HCT116 (cell line): ENCODE measurements at regions not wholly inside any gene's neighbourhood (a gene's known extent, or its start where the extent isn't known, plus 50 kb on each side); places are given as distances from the start of the nearest gene placed in this dataset.

Experiments
- ATAC-seq: fragments of 200-7000 bp; cut with Tn5 transposase; 2 replicates; pipeline ENCODE4 v1.9.1; 2020; ENCODE audit warnings: mild to moderate bottlenecking, moderate library complexity
- BruUV-seq: library from RNA; stranded (reverse); fragments of 400-500 nt; replicated peaks from 2 replicates; lab custom pipeline; 2021; lab: Mats Ljungman, UMichigan
- CTCF ChIA-PET: fragments of 300-600 bp; sonication (Branson Sonifier 250); formaldehyde crosslinking; loops from one replicate; lab custom pipeline; 2021; ENCODE audit warnings: antibody characterized with exemption; lab: Charles Lee
- POLR2A ChIA-PET: fragments of 300-600, 350-600 bp; sonication (Branson Sonifier 250); formaldehyde crosslinking; loops from one replicate; lab custom pipeline; 2021; ENCODE audit warnings: antibody characterized with exemption; lab: Charles Lee
- RAD21 ChIA-PET, 2 experiments: fragments of 300-600 bp; sonication (Branson Sonifier 250); formaldehyde crosslinking; loops; one replicate each; lab custom pipeline; 2023; ENCODE audit warnings: low total read pairs in 2 of 2; ENCODE audit not compliant: uncharacterized antibody in 2 of 2, unreplicated experiment in 2 of 2, low non-redundant PET in 1 of 2; lab: Charles Lee
- DNase-seq: peaks from one replicate; pipeline ENCODE4 v3.0.0-alpha.2; 2010; ENCODE audit warnings: low read depth, low spot score
- H2AFZ ChIP-seq: fragments of 200-600 bp; shearing (Covaris generic), sonication (generic); 2 replicates; pipeline ENCODE4 v1.6.1; 2017; ENCODE audit warnings: low read depth, mixed run types, mixed read lengths, antibody characterized with exemption, low read length; ENCODE audit not compliant: poor library complexity, severe bottlenecking
- H3K27ac ChIP-seq: 2 replicates; pipeline ENCODE4 v1.5.1; 2012; ENCODE audit warnings: low read depth, low read length
- H3K27me3 ChIP-seq: fragments of 200-600 bp; sonication (generic); 2 replicates; pipeline ENCODE4 v1.6.1; 2016; ENCODE audit warnings: mixed run types, low read length, mixed read lengths; ENCODE audit not compliant: insufficient read depth
- H3K36me3 ChIP-seq, 2 experiments: fragments of 200-500 bp in 1 of 2; fragments of 200-600 bp in 1 of 2; sonication (Bioruptor generic) in 1 of 2; sonication (generic) in 1 of 2; 2 replicates each; pipeline versions ENCODE4 v1.5.1 to v1.6.1; 2014 to 2016; ENCODE audit warnings: low read length in 2 of 2, inconsistent platforms in 1 of 2, mixed read lengths in 1 of 2, mixed run types in 1 of 2; ENCODE audit not compliant: insufficient read depth in 2 of 2, control insufficient read depth in 1 of 2
- H3K4me1 ChIP-seq, 2 experiments: fragments of 200-600 bp in 1 of 2; sonication (generic) in 1 of 2; 2 replicates each; pipeline versions ENCODE4 v1.5.1 to v1.6.1; 2012 to 2017; ENCODE audit warnings: low read length in 2 of 2, inconsistent platforms in 1 of 2, mild to moderate bottlenecking in 1 of 2, mixed read lengths in 1 of 2, mixed run types in 1 of 2, moderate library complexity in 1 of 2; ENCODE audit not compliant: insufficient read depth in 2 of 2, control insufficient read depth in 1 of 2
- H3K4me2 ChIP-seq: fragments of 200-600 bp; sonication (generic); 2 replicates; pipeline ENCODE4 v1.6.1; 2017; ENCODE audit warnings: mixed run types, low read length, mixed read lengths
- H3K4me3 ChIP-seq, 2 experiments: fragments of 200-600 bp in 1 of 2; sonication (generic) in 1 of 2; replicated peaks in 1 of 2; 2 replicates each; pipeline ENCODE4 v1.5.1; 2011 to 2016; ENCODE audit warnings: low read length in 2 of 2, control low read depth in 1 of 2, low read depth in 1 of 2, mild to moderate bottlenecking in 1 of 2, mixed read lengths in 1 of 2, mixed run types in 1 of 2
- H3K79me2 ChIP-seq: fragments of 200-600 bp; sonication (generic); 2 replicates; pipeline ENCODE4 v1.6.1; 2017; ENCODE audit warnings: mild to moderate bottlenecking, mixed run types, low read length, moderate library complexity, mixed read lengths; ENCODE audit not compliant: insufficient read depth
- H3K9ac ChIP-seq: fragments of 200-600 bp; sonication (generic); 2 replicates; pipeline ENCODE4 v1.6.1; 2016; ENCODE audit warnings: low read length, mixed read lengths
- H3K9me2 ChIP-seq: fragments of 200-600 bp; sonication (generic), shearing (Covaris generic); 2 replicates; pipeline ENCODE4 v1.6.1; 2017; ENCODE audit warnings: mixed run types, mild to moderate bottlenecking, moderate library complexity; ENCODE audit not compliant: insufficient read depth
- H3K9me3 ChIP-seq, 2 experiments: fragments of 200-500 bp in 1 of 2; fragments of 200-600 bp in 1 of 2; sonication (Bioruptor generic) in 1 of 2; sonication (generic) in 1 of 2; 2 replicates each; pipeline ENCODE4 v1.6.1; 2014 to 2017; ENCODE audit warnings: low read length in 2 of 2, mixed read lengths in 2 of 2, inconsistent platforms in 1 of 2, low read depth in 1 of 2, mild to moderate bottlenecking in 1 of 2, mixed run types in 1 of 2, moderate library complexity in 1 of 2; ENCODE audit not compliant: control insufficient read depth in 1 of 2, insufficient read depth in 1 of 2
- H4K20me1 ChIP-seq: fragments of 200-600 bp; sonication (generic), shearing (Covaris generic); 2 replicates; pipeline ENCODE4 v1.6.1; 2017; ENCODE audit warnings: mixed run types, mild to moderate bottlenecking, moderate library complexity; ENCODE audit not compliant: insufficient read depth
- CBX3 ChIP-seq: IDR thresholded peaks from 2 replicates; pipeline ENCODE4 v1.6.1; 2012; ENCODE audit warnings: low read depth
- CEBPB ChIP-seq: IDR thresholded peaks from 2 replicates; pipeline ENCODE4 v1.6.1; 2012; ENCODE audit warnings: low read depth
- ELF1 ChIP-seq: IDR thresholded peaks from 2 replicates; pipeline ENCODE4 v1.6.1; 2012; ENCODE audit warnings: low read depth, borderline replicate concordance
- EZH2phosphoT487 ChIP-seq: fragments of 200-600 bp; IDR thresholded peaks from 2 replicates; pipeline ENCODE4 v1.6.1; 2018; ENCODE audit warnings: antibody characterized with exemption, borderline replicate concordance
- FOSL1 ChIP-seq: IDR thresholded peaks from 2 replicates; pipeline ENCODE4 v1.6.1; 2012; ENCODE audit warnings: low read depth
- POLR2AphosphoS5 ChIP-seq: IDR thresholded peaks from 2 replicates; pipeline ENCODE4 v1.6.1; 2011; ENCODE audit warnings: mild to moderate bottlenecking, low read depth, low read length, moderate library complexity
- RAD21 ChIP-seq: IDR thresholded peaks from 2 replicates; pipeline ENCODE4 v1.6.1; 2012; ENCODE audit warnings: low read depth, mild to moderate bottlenecking
- SIN3A ChIP-seq: IDR thresholded peaks from 2 replicates; pipeline ENCODE4 v1.6.1; 2012; ENCODE audit warnings: low read depth
- SRF ChIP-seq: IDR thresholded peaks from 2 replicates; pipeline ENCODE4 v1.6.1; 2012; ENCODE audit warnings: low read depth
- TCF7L2 ChIP-seq: IDR thresholded peaks from 2 replicates; pipeline ENCODE4 v1.7.0; 2011; ENCODE audit warnings: borderline replicate concordance, inconsistent platforms; ENCODE audit not compliant: insufficient read depth, insufficient read length; ENCODE audit errors: extremely low read depth
- YY1 ChIP-seq: IDR thresholded peaks from 2 replicates; pipeline ENCODE4 v1.6.1; 2011; ENCODE audit warnings: low read length, low read depth, moderate library complexity, mild to moderate bottlenecking; ENCODE audit not compliant: insufficient replicate concordance; ENCODE audit errors: extremely low read depth
- ZFX ChIP-seq: fragments of 450-650 bp; IDR thresholded peaks from 2 replicates; pipeline ENCODE4 v1.6.1; 2017
- intact Hi-C: fragments of 100-400 bp; cut with micrococcal nuclease; formaldehyde crosslinking; loops from 2 replicates; pipeline ENCODE4 v1.10.0; 2022
- TF ChIP-seq, protein P1 (sequence below): IDR thresholded peaks from 2 replicates; pipeline ENCODE4 v1.6.1; 2012; ENCODE audit warnings: low read depth

GRCh38 chr6:67916399-67916798 lies 718.7 kb upstream of the ADGRB3 start:
- no peak for DNase-seq
- ChIA-PET RAD21 (no interaction called here), CTCF (no interaction called here), POLR2A (no interaction called here)
- no peaks in the 10 kb centered on the region for H3K36me3 ChIP-seq
- no peaks in the 10 kb centered on the region for H3K9me2 ChIP-seq
- no peaks in the 10 kb centered on the region for H4K20me1 ChIP-seq
- H3K4me3 ChIP-seq: no peak overlapping the region
- H3K79me2 ChIP-seq: no peaks in the 10 kb centered on the region
- no peak overlapping the region for H2AFZ ChIP-seq
- no peaks in the 10 kb centered on the region for H3K4me1 ChIP-seq
- no peaks in the 10 kb centered on the region for H3K27me3 ChIP-seq
- no peak overlapping the region for H3K4me2 ChIP-seq
- no TSS peak for BruUV-seq
- TF ChIP-seq RAD21 (no peak), ZFX (no peak), ELF1 (no peak), FOSL1 (no peak), POLR2AphosphoS5 (no peak), CBX3 (no peak), CEBPB (no peak), YY1 (no peak), SIN3A (no peak), TCF7L2 (no peak), EZH2phosphoT487 (no peak), SRF (no peak)
- TF ChIP-seq, protein P1, sequence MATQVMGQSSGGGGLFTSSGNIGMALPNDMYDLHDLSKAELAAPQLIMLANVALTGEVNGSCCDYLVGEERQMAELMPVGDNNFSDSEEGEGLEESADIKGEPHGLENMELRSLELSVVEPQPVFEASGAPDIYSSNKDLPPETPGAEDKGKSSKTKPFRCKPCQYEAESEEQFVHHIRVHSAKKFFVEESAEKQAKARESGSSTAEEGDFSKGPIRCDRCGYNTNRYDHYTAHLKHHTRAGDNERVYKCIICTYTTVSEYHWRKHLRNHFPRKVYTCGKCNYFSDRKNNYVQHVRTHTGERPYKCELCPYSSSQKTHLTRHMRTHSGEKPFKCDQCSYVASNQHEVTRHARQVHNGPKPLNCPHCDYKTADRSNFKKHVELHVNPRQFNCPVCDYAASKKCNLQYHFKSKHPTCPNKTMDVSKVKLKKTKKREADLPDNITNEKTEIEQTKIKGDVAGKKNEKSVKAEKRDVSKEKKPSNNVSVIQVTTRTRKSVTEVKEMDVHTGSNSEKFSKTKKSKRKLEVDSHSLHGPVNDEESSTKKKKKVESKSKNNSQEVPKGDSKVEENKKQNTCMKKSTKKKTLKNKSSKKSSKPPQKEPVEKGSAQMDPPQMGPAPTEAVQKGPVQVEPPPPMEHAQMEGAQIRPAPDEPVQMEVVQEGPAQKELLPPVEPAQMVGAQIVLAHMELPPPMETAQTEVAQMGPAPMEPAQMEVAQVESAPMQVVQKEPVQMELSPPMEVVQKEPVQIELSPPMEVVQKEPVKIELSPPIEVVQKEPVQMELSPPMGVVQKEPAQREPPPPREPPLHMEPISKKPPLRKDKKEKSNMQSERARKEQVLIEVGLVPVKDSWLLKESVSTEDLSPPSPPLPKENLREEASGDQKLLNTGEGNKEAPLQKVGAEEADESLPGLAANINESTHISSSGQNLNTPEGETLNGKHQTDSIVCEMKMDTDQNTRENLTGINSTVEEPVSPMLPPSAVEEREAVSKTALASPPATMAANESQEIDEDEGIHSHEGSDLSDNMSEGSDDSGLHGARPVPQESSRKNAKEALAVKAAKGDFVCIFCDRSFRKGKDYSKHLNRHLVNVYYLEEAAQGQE: no peak
- intact Hi-C loops: no loop called here
- no peak overlapping the region for H3K27ac ChIP-seq
- peaks cover 11 to 16% of the 10 kb centered on the region in 2 experiments; a peak in 3 of 4 replicates for H3K9me3 ChIP-seq
- no peak for ATAC-seq
- H3K9ac ChIP-seq: no peak overlapping the region
